ENCODE measurements at regions not wholly inside any gene's neighbourhood (a gene's known extent, or its start where the extent isn't known, plus 50 kb on each side); places are given as distances from the start of the nearest gene placed in this dataset.

GRCh38 chr6:142644866-142645265, 300.1 kb downstream of the HIVEP2 start:
- no TSS peak for BruUV-seq (replicated peaks)
- H3K9me3 Mint-ChIP-seq (ENCODE audit: low read depth, unreplicated experiment) = no peaks in the 10 kb centered on the region
- CTCF ChIA-PET = no interaction called here

GRCh38 chr6:142645663-142646062, 299.3 kb downstream of the HIVEP2 start:
- H3K36me3 Mint-ChIP-seq (ENCODE audit: insufficient read depth, unreplicated experiment) = no peaks in the 10 kb centered on the region
- H3K4me3 Mint-ChIP-seq (ENCODE audit: low read depth, unreplicated experiment) = no peak overlapping the region
- H3K4me1 Mint-ChIP-seq (ENCODE audit: low read depth, unreplicated experiment) = peaks cover 8% of the 10 kb centered on the region
- H3K27ac Mint-ChIP-seq (ENCODE audit: unreplicated experiment) = no peak overlapping the region
- no TSS peak for BruUV-seq (replicated peaks)
- H3K27me3 Mint-ChIP-seq (ENCODE audit: unreplicated experiment) = no peaks in the 10 kb centered on the region
- DNase-seq = no peak
- CTCF ChIA-PET = no interaction called here
- H3K9me3 Mint-ChIP-seq (ENCODE audit: low read depth, unreplicated experiment) = no peaks in the 10 kb centered on the region
- no peak for TF ChIP-seq CTCF (IDR thresholded peaks at IDR 0.05; ENCODE audit: unreplicated experiment)
- intact Hi-C loops (cut with micrococcal nuclease; ENCODE audit: unreplicated experiment) = no loop called here

More at GRCh38 chr6:142644866-142645265, 300.1 kb downstream of the HIVEP2 start:
- intact Hi-C loops (cut with micrococcal nuclease; ENCODE audit: unreplicated experiment) = no loop called here
- no peaks in the 10 kb centered on the region for H3K36me3 Mint-ChIP-seq (ENCODE audit: insufficient read depth, unreplicated experiment)
- H3K27me3 Mint-ChIP-seq (ENCODE audit: unreplicated experiment) = no peaks in the 10 kb centered on the region
- TF ChIP-seq CTCF (IDR thresholded peaks at IDR 0.05; ENCODE audit: unreplicated experiment) = no peak
- no peak for DNase-seq
- no peak overlapping the region for H3K27ac Mint-ChIP-seq (ENCODE audit: unreplicated experiment)
- peaks cover 11% of the 10 kb centered on the region for H3K4me1 Mint-ChIP-seq (ENCODE audit: low read depth, unreplicated experiment)
- H3K4me3 Mint-ChIP-seq (ENCODE audit: low read depth, unreplicated experiment) = no peak overlapping the region

- Mint-ChIP-seq H3K27me3 (ENCODE audit: unreplicated experiment) (no peaks in the 10 kb centered on the region), H3K4me1 (ENCODE audit: low read depth, unreplicated experiment) (peaks cover 8% of the 10 kb centered on the region), H3K36me3 (ENCODE audit: insufficient read depth, unreplicated experiment) (no peaks in the 10 kb centered on the region), H3K27ac (ENCODE audit: unreplicated experiment) (no peak overlapping the region), H3K4me3 (ENCODE audit: low read depth, unreplicated experiment) (no peak overlapping the region), H3K9me3 (ENCODE audit: low read depth, unreplicated experiment) (no peaks in the 10 kb centered on the region)
- BruUV-seq (replicated peaks) = no TSS peak
- TF ChIP-seq CTCF (IDR thresholded peaks at IDR 0.05; ENCODE audit: unreplicated experiment) = no peak
- intact Hi-C loops (cut with micrococcal nuclease; ENCODE audit: unreplicated experiment) = no loop called here
- CTCF ChIA-PET = no interaction called here
- no peak for DNase-seq
Observed at GRCh38 chr6:142647449-142648035, 297.4 kb downstream of the HIVEP2 start.

GRCh38 chr6:142648036-142648451, 296.9 kb downstream of the HIVEP2 start:
- no peak for TF ChIP-seq CTCF (IDR thresholded peaks at IDR 0.05; ENCODE audit: unreplicated experiment)
- DNase-seq = no peak
- Mint-ChIP-seq H3K4me1 (ENCODE audit: low read depth, unreplicated experiment) (peaks cover 8% of the 10 kb centered on the region), H3K9me3 (ENCODE audit: low read depth, unreplicated experiment) (no peaks in the 10 kb centered on the region), H3K36me3 (ENCODE audit: insufficient read depth, unreplicated experiment) (no peaks in the 10 kb centered on the region), H3K27me3 (ENCODE audit: unreplicated experiment) (no peaks in the 10 kb centered on the region), H3K4me3 (ENCODE audit: low read depth, unreplicated experiment) (no peak overlapping the region), H3K27ac (ENCODE audit: unreplicated experiment) (no peak overlapping the region)
- no TSS peak for BruUV-seq (replicated peaks)
- intact Hi-C loops (cut with micrococcal nuclease; ENCODE audit: unreplicated experiment) = no loop called here
- CTCF ChIA-PET = no interaction called here

Measured in Calu3 (cell line).